ENCODE measurements at regions not wholly inside any gene's neighbourhood (a gene's known extent, or its start where the extent isn't known, plus 50 kb on each side); places are given as distances from the start of the nearest gene placed in this dataset.

- Histone ChIP-seq H3K4me1 (ENCODE audit: control insufficient read depth, insufficient read depth, low read length) (no peaks in the 10 kb centered on the region), H3K4me3 (ENCODE audit: low read length) (no peak overlapping the region), H3K36me3 (ENCODE audit: control insufficient read depth, insufficient read depth, low read length) (no peaks in the 10 kb centered on the region), H3K9me3 (ENCODE audit: control insufficient read depth, low read length) (no peaks in the 10 kb centered on the region), H3K27me3 (ENCODE audit: control insufficient read depth, insufficient read depth, low read length) (no peaks in the 10 kb centered on the region), H3K9ac (ENCODE audit: low read length) (no peak overlapping the region)
These were observed 132.0 kb downstream of the FAM181B start for GRCh38 chr11:82601711-82602110.

DNA sequence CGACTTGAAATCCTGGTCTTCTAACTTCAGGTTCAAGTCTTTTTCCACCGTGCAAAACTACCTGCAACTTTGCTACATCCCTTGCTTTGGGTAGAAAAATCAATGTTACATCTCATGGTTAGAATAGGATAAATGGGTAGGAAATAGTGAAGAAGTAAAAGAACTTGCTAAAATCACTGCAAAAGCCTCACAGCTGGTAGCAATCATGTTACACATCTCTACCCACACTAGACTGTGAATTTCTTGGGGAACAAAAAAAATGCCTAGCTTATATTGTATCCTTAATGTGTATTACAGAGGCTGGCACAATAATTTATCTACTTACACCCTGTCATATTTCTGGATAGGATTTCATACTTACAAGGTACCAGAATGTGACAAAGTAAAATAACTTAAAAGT is 133.8 kb downstream of the FAM181B start:
- Histone ChIP-seq H3K27me3 (ENCODE audit: control insufficient read depth, insufficient read depth, low read length) (no peaks in the 10 kb centered on the region), H3K9ac (ENCODE audit: low read length) (no peak overlapping the region), H3K4me3 (ENCODE audit: low read length) (no peak overlapping the region), H3K9me3 (ENCODE audit: control insufficient read depth, low read length) (no peaks in the 10 kb centered on the region), H3K36me3 (ENCODE audit: control insufficient read depth, insufficient read depth, low read length) (no peaks in the 10 kb centered on the region), H3K4me1 (ENCODE audit: control insufficient read depth, insufficient read depth, low read length) (no peaks in the 10 kb centered on the region)

DNA sequence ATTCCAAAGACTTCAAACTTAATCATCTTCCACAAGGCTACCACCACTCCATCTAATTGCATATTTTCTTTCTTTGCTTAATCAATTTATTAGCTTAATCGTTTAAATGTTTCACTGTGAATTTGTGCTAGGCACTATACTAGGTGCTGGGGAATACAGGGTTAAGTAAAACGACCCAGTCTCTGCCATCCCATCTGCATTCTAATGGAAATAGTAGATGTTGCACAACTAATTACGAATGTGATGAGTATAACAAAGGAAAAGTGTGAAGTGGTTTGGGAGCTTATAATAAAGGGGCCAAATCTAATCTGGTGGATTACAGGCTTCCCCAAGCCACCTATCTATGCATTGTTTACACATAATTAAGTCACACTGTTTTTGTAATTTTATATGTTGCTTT is 147.1 kb downstream of the FAM181B start:
- Histone ChIP-seq H3K36me3 (ENCODE audit: control insufficient read depth, insufficient read depth, low read length) (no peaks in the 10 kb centered on the region), H3K27me3 (ENCODE audit: control insufficient read depth, insufficient read depth, low read length) (no peaks in the 10 kb centered on the region), H3K4me3 (ENCODE audit: low read length) (no peak overlapping the region), H3K9ac (ENCODE audit: low read length) (no peak overlapping the region), H3K9me3 (ENCODE audit: control insufficient read depth, low read length) (no peaks in the 10 kb centered on the region), H3K4me1 (ENCODE audit: control insufficient read depth, insufficient read depth, low read length) (no peaks in the 10 kb centered on the region)

DNA sequence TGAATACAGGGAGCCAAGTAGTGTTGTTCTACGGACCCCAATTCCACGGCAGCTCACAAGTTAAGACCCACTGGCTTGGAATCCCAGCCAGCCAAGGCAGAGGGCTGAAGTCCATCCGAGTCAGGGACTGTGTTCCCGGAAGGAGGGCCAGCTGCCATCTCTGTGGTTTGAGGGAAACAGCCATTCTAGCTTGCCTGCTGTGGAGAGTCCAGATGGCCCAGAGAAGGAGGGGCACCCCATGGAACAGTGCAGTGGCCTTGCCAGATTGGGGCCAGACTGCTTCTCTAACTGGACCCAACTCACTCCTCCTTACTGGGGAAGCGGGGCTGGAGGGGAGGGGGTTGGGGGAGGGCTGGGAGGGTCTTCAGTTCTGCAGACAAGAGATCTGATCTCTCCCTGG is 156.4 kb downstream of the FAM181B start:
- no peaks in the 10 kb centered on the region for H3K9me3 ChIP-seq (ENCODE audit: control insufficient read depth, low read length)
- H3K9ac ChIP-seq (ENCODE audit: low read length), result no peak overlapping the region
- H3K27me3 ChIP-seq (ENCODE audit: control insufficient read depth, insufficient read depth, low read length), result no peaks in the 10 kb centered on the region
- H3K4me3 ChIP-seq (ENCODE audit: low read length), result no peak overlapping the region
- H3K4me1 ChIP-seq (ENCODE audit: control insufficient read depth, insufficient read depth, low read length), result no peaks in the 10 kb centered on the region
- H3K36me3 ChIP-seq (ENCODE audit: control insufficient read depth, insufficient read depth, low read length), result no peaks in the 10 kb centered on the region

DNA sequence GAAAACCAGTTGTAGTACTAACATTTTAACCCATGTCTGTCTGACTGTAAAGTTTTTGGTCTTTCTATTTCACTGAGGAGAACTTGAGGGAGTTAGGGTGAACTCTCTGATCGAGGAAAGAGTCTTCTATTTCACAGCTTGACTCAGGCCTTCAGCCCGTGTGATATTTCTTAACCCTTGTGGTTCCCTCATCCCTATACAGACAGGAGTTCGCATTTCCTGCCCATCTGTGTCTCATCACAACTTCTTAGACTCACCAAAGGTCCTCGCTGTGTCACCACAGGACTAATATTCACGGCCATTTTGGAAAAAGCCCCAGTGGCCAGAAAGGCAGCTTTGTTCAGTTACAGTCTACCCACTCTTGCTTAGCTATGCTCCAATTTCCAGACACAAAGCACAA is 172.8 kb downstream of the FAM181B start:
- Histone ChIP-seq H3K36me3 (ENCODE audit: control insufficient read depth, insufficient read depth, low read length) (no peaks in the 10 kb centered on the region), H3K4me3 (ENCODE audit: low read length) (no peak overlapping the region), H3K27me3 (ENCODE audit: control insufficient read depth, insufficient read depth, low read length) (no peaks in the 10 kb centered on the region), H3K4me1 (ENCODE audit: control insufficient read depth, insufficient read depth, low read length) (no peaks in the 10 kb centered on the region), H3K9me3 (ENCODE audit: control insufficient read depth, low read length) (no peaks in the 10 kb centered on the region), H3K9ac (ENCODE audit: low read length) (no peak overlapping the region)

DNA sequence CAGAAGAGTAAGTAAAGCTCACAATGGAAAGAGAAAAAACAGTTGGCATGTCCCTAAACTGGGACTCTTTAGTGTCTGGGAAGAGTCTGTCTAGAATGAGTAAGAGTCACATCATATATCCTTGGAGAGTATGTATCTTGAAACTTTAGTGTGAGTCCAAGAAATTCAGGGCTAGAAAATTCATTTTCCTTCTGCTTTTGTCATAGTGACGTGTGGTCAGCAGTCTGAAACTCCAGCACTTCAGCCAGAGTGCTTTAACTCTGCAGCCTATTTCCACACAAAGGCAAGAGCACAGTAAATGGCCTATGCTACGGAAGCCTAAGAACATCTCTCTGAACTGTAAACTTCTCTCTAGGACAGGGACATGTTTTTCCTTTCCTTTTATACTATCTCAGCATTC is 174.1 kb downstream of the FAM181B start:
- Histone ChIP-seq H3K27me3 (ENCODE audit: control insufficient read depth, insufficient read depth, low read length) (no peaks in the 10 kb centered on the region), H3K9ac (ENCODE audit: low read length) (no peak overlapping the region), H3K9me3 (ENCODE audit: control insufficient read depth, low read length) (no peaks in the 10 kb centered on the region), H3K36me3 (ENCODE audit: control insufficient read depth, insufficient read depth, low read length) (no peaks in the 10 kb centered on the region), H3K4me3 (ENCODE audit: low read length) (no peak overlapping the region), H3K4me1 (ENCODE audit: control insufficient read depth, insufficient read depth, low read length) (no peaks in the 10 kb centered on the region)

GRCh38 chr11:82557274-82557673 is 176.4 kb downstream of the FAM181B start:
- Histone ChIP-seq H3K9ac (ENCODE audit: low read length) (no peak overlapping the region), H3K27me3 (ENCODE audit: control insufficient read depth, insufficient read depth, low read length) (no peaks in the 10 kb centered on the region)

GRCh38 chr11:82556210-82556609 is 177.5 kb downstream of the FAM181B start:
- no peak overlapping the region for H3K9ac ChIP-seq (ENCODE audit: low read length)
- no peaks in the 10 kb centered on the region for H3K4me1 ChIP-seq (ENCODE audit: control insufficient read depth, insufficient read depth, low read length)
- H3K36me3 ChIP-seq (ENCODE audit: control insufficient read depth, insufficient read depth, low read length), result no peaks in the 10 kb centered on the region
- H3K9me3 ChIP-seq (ENCODE audit: control insufficient read depth, low read length), result no peaks in the 10 kb centered on the region
- H3K4me3 ChIP-seq (ENCODE audit: low read length), result no peak overlapping the region
- H3K27me3 ChIP-seq (ENCODE audit: control insufficient read depth, insufficient read depth, low read length), result no peaks in the 10 kb centered on the region

More at GRCh38 chr11:82557274-82557673, 176.4 kb downstream of the FAM181B start:
- H3K36me3 ChIP-seq (ENCODE audit: control insufficient read depth, insufficient read depth, low read length), result no peaks in the 10 kb centered on the region
- H3K4me1 ChIP-seq (ENCODE audit: control insufficient read depth, insufficient read depth, low read length), result no peaks in the 10 kb centered on the region
- H3K9me3 ChIP-seq (ENCODE audit: control insufficient read depth, low read length), result no peaks in the 10 kb centered on the region
- H3K4me3 ChIP-seq (ENCODE audit: low read length), result no peak overlapping the region

GRCh38 chr11:82546661-82547557 is 186.8 kb downstream of the FAM181B start:
- no peak overlapping the region for H3K9ac ChIP-seq (ENCODE audit: low read length)
- no peak overlapping the region for H3K4me3 ChIP-seq (ENCODE audit: low read length)
- no peaks in the 10 kb centered on the region for H3K36me3 ChIP-seq (ENCODE audit: control insufficient read depth, insufficient read depth, low read length)
- H3K9me3 ChIP-seq (ENCODE audit: control insufficient read depth, low read length), result no peaks in the 10 kb centered on the region
- no peaks in the 10 kb centered on the region for H3K27me3 ChIP-seq (ENCODE audit: control insufficient read depth, insufficient read depth, low read length)
- no peaks in the 10 kb centered on the region for H3K4me1 ChIP-seq (ENCODE audit: control insufficient read depth, insufficient read depth, low read length)

DNA sequence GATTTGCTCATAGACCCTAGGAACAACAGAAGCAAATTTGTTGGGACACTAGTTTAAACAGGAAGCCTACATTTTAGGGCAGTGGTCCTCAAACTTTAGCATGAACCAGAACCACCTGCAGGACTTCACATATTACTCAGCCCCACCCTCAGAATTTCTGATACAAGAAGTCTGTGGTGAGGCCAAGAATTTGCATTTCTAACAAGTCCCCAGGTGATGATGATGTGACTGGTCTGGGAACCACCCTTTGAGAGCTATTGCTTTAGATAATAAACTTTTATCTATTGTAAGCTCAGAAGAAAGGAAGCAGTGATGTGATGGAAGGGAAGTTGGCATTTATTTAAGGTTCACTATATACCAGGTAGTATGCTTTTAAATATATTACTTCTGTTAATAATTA is 194.0 kb downstream of the FAM181B start:
- H3K4me3 ChIP-seq (ENCODE audit: low read length), result no peak overlapping the region
- no peaks in the 10 kb centered on the region for H3K9me3 ChIP-seq (ENCODE audit: control insufficient read depth, low read length)
- no peaks in the 10 kb centered on the region for H3K36me3 ChIP-seq (ENCODE audit: control insufficient read depth, insufficient read depth, low read length)
- no peaks in the 10 kb centered on the region for H3K4me1 ChIP-seq (ENCODE audit: control insufficient read depth, insufficient read depth, low read length)
- H3K9ac ChIP-seq (ENCODE audit: low read length), result no peak overlapping the region
- no peaks in the 10 kb centered on the region for H3K27me3 ChIP-seq (ENCODE audit: control insufficient read depth, insufficient read depth, low read length)

DNA sequence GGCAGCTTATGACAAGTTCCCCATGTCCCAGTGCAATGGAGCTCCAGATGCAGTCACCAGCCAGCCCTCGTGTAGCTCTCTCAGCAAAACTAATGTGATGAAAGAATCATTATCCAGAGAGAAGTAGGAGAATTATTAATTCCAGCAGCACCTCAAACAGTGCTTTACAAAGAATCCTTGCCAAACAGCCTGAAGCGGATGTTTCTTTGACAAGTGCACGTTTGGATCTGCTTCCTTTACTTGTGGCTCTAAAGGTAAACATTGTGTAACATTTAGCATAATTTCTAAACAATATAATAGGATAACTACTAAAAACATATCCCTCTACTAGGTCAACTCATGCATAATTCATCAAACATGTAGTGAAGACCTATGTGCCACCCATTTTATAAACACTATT is 197.0 kb downstream of the FAM181B start:
- Histone ChIP-seq H3K27me3 (ENCODE audit: control insufficient read depth, insufficient read depth, low read length) (no peaks in the 10 kb centered on the region), H3K9ac (ENCODE audit: low read length) (no peak overlapping the region), H3K4me3 (ENCODE audit: low read length) (no peak overlapping the region), H3K4me1 (ENCODE audit: control insufficient read depth, insufficient read depth, low read length) (no peaks in the 10 kb centered on the region), H3K9me3 (ENCODE audit: control insufficient read depth, low read length) (no peaks in the 10 kb centered on the region), H3K36me3 (ENCODE audit: control insufficient read depth, insufficient read depth, low read length) (no peaks in the 10 kb centered on the region)

GRCh38 chr11:82533628-82534327 is 199.9 kb downstream of the FAM181B start:
- Histone ChIP-seq H3K4me1 (ENCODE audit: control insufficient read depth, insufficient read depth, low read length) (no peaks in the 10 kb centered on the region), H3K27me3 (ENCODE audit: control insufficient read depth, insufficient read depth, low read length) (no peaks in the 10 kb centered on the region), H3K36me3 (ENCODE audit: control insufficient read depth, insufficient read depth, low read length) (no peaks in the 10 kb centered on the region), H3K9ac (ENCODE audit: low read length) (no peak overlapping the region), H3K4me3 (ENCODE audit: low read length) (no peak overlapping the region), H3K9me3 (ENCODE audit: control insufficient read depth, low read length) (no peaks in the 10 kb centered on the region)
